Caco-2 (cell line): ENCODE measurements at regions not wholly inside any gene's neighbourhood (a gene's known extent, or its start where the extent isn't known, plus 50 kb on each side); places are given as distances from the start of the nearest gene placed in this dataset.

ENCODE experiments used
- BruUV-seq: library from RNA; stranded (reverse); fragments of 400-500 nt; replicated peaks from 2 replicates; lab custom pipeline; 2021; lab: Mats Ljungman, UMichigan
- CTCF ChIA-PET: fragments of 300-600 bp; sonication (Branson Sonifier 250); formaldehyde crosslinking; loops from one replicate; lab custom pipeline; 2022; ENCODE audit warnings: antibody characterized with exemption; lab: Charles Lee
- POLR2A ChIA-PET: fragments of 300-600 bp; sonication (Branson Sonifier 250); formaldehyde crosslinking; loops from one replicate; lab custom pipeline; 2022; ENCODE audit warnings: antibody characterized with exemption; lab: Charles Lee
- DNase-seq, 2 experiments: peaks; one replicate each; pipeline versions ENCODE4 v3.0.0 to v3.0.0-alpha.2; 2020 to 2022
- H3K27me3 ChIP-seq: replicated peaks from 2 replicates; pipeline ENCODE4 v1.6.0; 2011; ENCODE audit warnings: low read length; ENCODE audit not compliant: control insufficient read depth, insufficient read depth
- H3K36me3 ChIP-seq: 2 replicates; pipeline ENCODE4 v1.5.1; 2011; ENCODE audit warnings: low read length; ENCODE audit not compliant: control insufficient read depth, insufficient read depth
- H3K4me1 ChIP-seq: fragments of 250-450 bp; sonication (Bioruptor Pico); 2 replicates; pipeline ENCODE4 v1.5.1; 2020; ENCODE audit warnings: mild to moderate bottlenecking
- H3K4me3 ChIP-seq: 2 replicates; pipeline ENCODE4 v1.5.1; 2011; ENCODE audit warnings: low read depth, mild to moderate bottlenecking, control low read depth, low read length
- H3K9me3 ChIP-seq: fragments of 250-450 bp; sonication (Bioruptor Pico); 2 replicates; pipeline ENCODE4 v1.5.1; 2020; ENCODE audit warnings: mild to moderate bottlenecking, moderate library complexity
- H3K27ac Mint-ChIP-seq: one replicate; pipeline ENCODE4 v1.8.0; 2022; ENCODE audit warnings: mixed read lengths; ENCODE audit not compliant: unreplicated experiment
- H3K27me3 Mint-ChIP-seq: one replicate; pipeline ENCODE4 v1.8.0; 2022; ENCODE audit warnings: mixed read lengths; ENCODE audit not compliant: insufficient read depth, unreplicated experiment
- H3K36me3 Mint-ChIP-seq: one replicate; pipeline ENCODE4 v1.8.0; 2022; ENCODE audit warnings: mild to moderate bottlenecking, mixed read lengths; ENCODE audit not compliant: insufficient read depth, unreplicated experiment
- H3K4me1 Mint-ChIP-seq: one replicate; pipeline ENCODE4 v1.8.0; 2022; ENCODE audit warnings: low read depth, mixed read lengths; ENCODE audit not compliant: unreplicated experiment
- H3K4me3 Mint-ChIP-seq: one replicate; pipeline ENCODE4 v1.8.0; 2022; ENCODE audit warnings: mild to moderate bottlenecking, moderate library complexity, mixed read lengths; ENCODE audit not compliant: unreplicated experiment
- H3K9me3 Mint-ChIP-seq: one replicate; pipeline ENCODE4 v1.8.0; 2022; ENCODE audit warnings: mixed read lengths; ENCODE audit not compliant: unreplicated experiment
- CTCF ChIP-seq, 2 experiments: fragments of 200-600 bp in 1 of 2; IDR thresholded peaks; 1 replicate in 1 of 2; 2 replicates in 1 of 2; pipeline versions ENCODE4 v1.5.1 to v1.8.0; 2011 to 2022; ENCODE audit warnings: antibody characterized with exemption in 1 of 2, control low read depth in 1 of 2, inconsistent platforms in 1 of 2, low read depth in 1 of 2, low read length in 1 of 2, mild to moderate bottlenecking in 1 of 2, moderate library complexity in 1 of 2; ENCODE audit not compliant: insufficient read depth in 1 of 2, severe bottlenecking in 1 of 2, unreplicated experiment in 1 of 2
- intact Hi-C: fragments of 100-400 bp; cut with micrococcal nuclease; formaldehyde crosslinking; loops from one replicate; pipeline ENCODE4 v1.10.0; 2022; ENCODE audit not compliant: unreplicated experiment

GRCh38 chr10:130941886-130942285 is 369.6 kb downstream of the TCERG1L start:
- POLR2A ChIA-PET: no interaction called here

GRCh38 chr10:130952086-130952485 is 359.4 kb downstream of the TCERG1L start:
- CTCF ChIA-PET: no interaction called here
- no peak overlapping the region for H3K27ac Mint-ChIP-seq

More at GRCh38 chr10:130941886-130942285, 369.6 kb downstream of the TCERG1L start:
- no peaks in the 10 kb centered on the region for H3K4me1 Mint-ChIP-seq
- H3K27me3 Mint-ChIP-seq: no peaks in the 10 kb centered on the region
- no peaks in the 10 kb centered on the region for H3K36me3 Mint-ChIP-seq
- no TSS peak for BruUV-seq
- no peak overlapping the region for H3K4me3 ChIP-seq
- CTCF ChIA-PET: no interaction called here
- no peaks in the 10 kb centered on the region for H3K27me3 ChIP-seq
- no peak overlapping the region for H3K4me3 Mint-ChIP-seq
- DNase-seq: no peak
- H3K9me3 ChIP-seq: no peaks in the 10 kb centered on the region
- no peak for TF ChIP-seq CTCF (IDR thresholded peaks at IDR 0.05; ENCODE audit: insufficient read depth in 1 of 2, low read depth in 1 of 2, low read length in 1 of 2, severe bottlenecking in 1 of 2, unreplicated experiment in 1 of 2)
- no peaks in the 10 kb centered on the region for H3K36me3 ChIP-seq
- no peaks in the 10 kb centered on the region for H3K9me3 Mint-ChIP-seq
- no peak overlapping the region for H3K27ac Mint-ChIP-seq
- intact Hi-C loops: no loop called here
- no peaks in the 10 kb centered on the region for H3K4me1 ChIP-seq

GRCh38 chr10:130954326-130954905 is 357.1 kb downstream of the TCERG1L start:
- no peaks in the 10 kb centered on the region for H3K36me3 Mint-ChIP-seq
- intact Hi-C loops: no loop called here
- ChIA-PET CTCF (no interaction called here), POLR2A (no interaction called here)
- TF ChIP-seq CTCF (IDR thresholded peaks at IDR 0.05; ENCODE audit: insufficient read depth in 1 of 2, low read depth in 1 of 2, low read length in 1 of 2, severe bottlenecking in 1 of 2, unreplicated experiment in 1 of 2): no peak
- no peaks in the 10 kb centered on the region for H3K4me1 Mint-ChIP-seq
- H3K4me1 ChIP-seq: no peaks in the 10 kb centered on the region
- no peaks in the 10 kb centered on the region for H3K9me3 ChIP-seq
- no peaks in the 10 kb centered on the region for H3K36me3 ChIP-seq
- no peak overlapping the region for H3K4me3 ChIP-seq
- H3K27me3 ChIP-seq: no peaks in the 10 kb centered on the region
- peaks cover 6% of the 10 kb centered on the region for H3K27me3 Mint-ChIP-seq
- no peak overlapping the region for H3K4me3 Mint-ChIP-seq
- BruUV-seq: no TSS peak
- no peaks in the 10 kb centered on the region for H3K9me3 Mint-ChIP-seq
- no peak for DNase-seq
- H3K27ac Mint-ChIP-seq: no peak overlapping the region

More at GRCh38 chr10:130952086-130952485, 359.4 kb downstream of the TCERG1L start:
- intact Hi-C loops: no loop called here
- Histone ChIP-seq H3K4me3 (no peak overlapping the region), H3K4me1 (no peaks in the 10 kb centered on the region), H3K9me3 (no peaks in the 10 kb centered on the region), H3K27me3 (no peaks in the 10 kb centered on the region), H3K36me3 (no peaks in the 10 kb centered on the region)
- DNase-seq: no peak
- no peak for TF ChIP-seq CTCF (IDR thresholded peaks at IDR 0.05; ENCODE audit: insufficient read depth in 1 of 2, low read depth in 1 of 2, low read length in 1 of 2, severe bottlenecking in 1 of 2, unreplicated experiment in 1 of 2)
- peaks cover 3% of the 10 kb centered on the region for H3K27me3 Mint-ChIP-seq
- no peaks in the 10 kb centered on the region for H3K4me1 Mint-ChIP-seq
- no peaks in the 10 kb centered on the region for H3K9me3 Mint-ChIP-seq
- BruUV-seq: no TSS peak
- H3K36me3 Mint-ChIP-seq: no peaks in the 10 kb centered on the region
- POLR2A ChIA-PET: no interaction called here
- H3K4me3 Mint-ChIP-seq: no peak overlapping the region
